Esophagus squamous epithelium (tissue), 4 donors: ENCODE measurements at regions not wholly inside any gene's neighbourhood (a gene's known extent, or its start where the extent isn't known, plus 50 kb on each side); places are given as distances from the start of the nearest gene placed in this dataset.
"Not testable (repeated sequence)": the region's sequence is repeated elsewhere in the genome, so short reads cannot be mapped to it uniquely, and the experiment has no call there.

Experiments used
- POLR2A ChIP-seq, 4 donors: fragments of 450-650 bp; IDR thresholded peaks; one replicate each; pipeline ENCODE4 v1.6.1; 2017; ENCODE audit warnings: antibody characterized with exemption in 4 of 4, mild to moderate bottlenecking in 4 of 4, moderate library complexity in 3 of 4
- TF ChIP-seq, protein P1 (sequence below), 6 experiments: fragments of 450-650 bp in 4 of 6; fragments of 200-600 bp in 2 of 6; sonication (generic) in 2 of 6; IDR thresholded peaks; one replicate each; pipeline ENCODE4 v1.5.1; 2016 to 2019; ENCODE audit warnings: antibody characterized with exemption in 6 of 6, mild to moderate bottlenecking in 4 of 6, moderate library complexity in 4 of 6

DNA sequence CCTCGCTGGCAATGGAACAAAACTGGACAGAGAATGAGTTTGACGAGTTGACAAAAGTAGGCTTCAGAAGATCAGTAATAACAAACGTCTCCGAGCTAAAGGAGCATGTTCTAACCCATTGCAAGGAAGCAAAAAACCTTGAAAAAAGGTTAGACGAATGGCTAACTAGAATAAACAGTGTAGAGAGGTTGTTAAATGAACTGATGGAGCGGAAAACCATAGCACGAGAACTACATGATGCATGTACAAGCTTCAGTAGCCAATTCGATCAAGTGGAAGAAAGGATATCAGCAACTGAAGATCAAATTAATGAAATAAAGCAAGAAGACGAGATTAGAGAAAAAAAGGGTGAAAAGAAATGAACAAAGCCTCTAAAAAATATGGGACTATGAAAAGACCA, 424.0 kb upstream of the DDI1 start:
- TF ChIP-seq POLR2A (IDR thresholded peaks at IDR 0.05): not testable (repeated sequence)
- TF ChIP-seq, protein P1, sequence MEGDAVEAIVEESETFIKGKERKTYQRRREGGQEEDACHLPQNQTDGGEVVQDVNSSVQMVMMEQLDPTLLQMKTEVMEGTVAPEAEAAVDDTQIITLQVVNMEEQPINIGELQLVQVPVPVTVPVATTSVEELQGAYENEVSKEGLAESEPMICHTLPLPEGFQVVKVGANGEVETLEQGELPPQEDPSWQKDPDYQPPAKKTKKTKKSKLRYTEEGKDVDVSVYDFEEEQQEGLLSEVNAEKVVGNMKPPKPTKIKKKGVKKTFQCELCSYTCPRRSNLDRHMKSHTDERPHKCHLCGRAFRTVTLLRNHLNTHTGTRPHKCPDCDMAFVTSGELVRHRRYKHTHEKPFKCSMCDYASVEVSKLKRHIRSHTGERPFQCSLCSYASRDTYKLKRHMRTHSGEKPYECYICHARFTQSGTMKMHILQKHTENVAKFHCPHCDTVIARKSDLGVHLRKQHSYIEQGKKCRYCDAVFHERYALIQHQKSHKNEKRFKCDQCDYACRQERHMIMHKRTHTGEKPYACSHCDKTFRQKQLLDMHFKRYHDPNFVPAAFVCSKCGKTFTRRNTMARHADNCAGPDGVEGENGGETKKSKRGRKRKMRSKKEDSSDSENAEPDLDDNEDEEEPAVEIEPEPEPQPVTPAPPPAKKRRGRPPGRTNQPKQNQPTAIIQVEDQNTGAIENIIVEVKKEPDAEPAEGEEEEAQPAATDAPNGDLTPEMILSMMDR (IDR thresholded peaks at IDR 0.05): not testable (repeated sequence)
